AG04450 (cell line): ENCODE measurements at regions not wholly inside any gene's neighbourhood (a gene's known extent, or its start where the extent isn't known, plus 50 kb on each side); places are given as distances from the start of the nearest gene placed in this dataset.

Experiments
- CTCF ChIA-PET: fragments of 300-600, 350-600 bp; formaldehyde crosslinking; extraction: SDS; loops from one replicate; lab custom pipeline; 2022; ENCODE audit warnings: antibody characterized with exemption, inconsistent platforms; lab: Charles Lee
- POLR2A ChIA-PET: fragments of 350-600 bp; formaldehyde crosslinking; extraction: SDS; loops from one replicate; lab custom pipeline; 2021; ENCODE audit warnings: antibody characterized with exemption, inconsistent platforms; lab: Yijun Ruan, JAX
- DNase-seq: peaks from one replicate; pipeline ENCODE4 v3.0.0-alpha.2; 2011; ENCODE audit warnings: low read depth, low spot score
- H3K27ac ChIP-seq: one replicate; pipeline ENCODE4 v1.5.1; 2012; ENCODE audit warnings: low read depth, low read length, control low read depth
- H3K27me3 ChIP-seq: one replicate; pipeline ENCODE4 v1.6.0; 2012; ENCODE audit warnings: low read length; ENCODE audit not compliant: control insufficient read depth, insufficient read depth
- H3K4me3 ChIP-seq: 2 replicates; pipeline ENCODE4 v1.5.1; 2011; ENCODE audit warnings: mild to moderate bottlenecking, low read depth, low read length, control low read depth
- H3K9me3 ChIP-seq: 2 replicates; pipeline ENCODE4 v1.5.1; 2012; ENCODE audit warnings: low read length; ENCODE audit not compliant: control insufficient read depth, insufficient read depth
- TF ChIP-seq, protein P1 (sequence below): IDR thresholded peaks from 2 replicates; pipeline ENCODE4 v1.5.1; 2011; ENCODE audit warnings: low read depth, low read length, control low read depth, inconsistent platforms

GRCh38 chr1:57605933-57606332 is 182.1 kb upstream of the DAB1 start:
- ChIA-PET POLR2A (no interaction called here), CTCF (interaction anchor here (0.6 kb wide), 1 partner anchor 1333 kb away, joined by 3 read pairs; no protein-coding TSS in a partner anchor)
- Histone ChIP-seq H3K4me3 (no peak overlapping the region), H3K27ac (no peak overlapping the region), H3K9me3 (no peaks in the 10 kb centered on the region), H3K27me3 (peaks cover 4% of the 10 kb centered on the region)
- TF ChIP-seq, protein P1, sequence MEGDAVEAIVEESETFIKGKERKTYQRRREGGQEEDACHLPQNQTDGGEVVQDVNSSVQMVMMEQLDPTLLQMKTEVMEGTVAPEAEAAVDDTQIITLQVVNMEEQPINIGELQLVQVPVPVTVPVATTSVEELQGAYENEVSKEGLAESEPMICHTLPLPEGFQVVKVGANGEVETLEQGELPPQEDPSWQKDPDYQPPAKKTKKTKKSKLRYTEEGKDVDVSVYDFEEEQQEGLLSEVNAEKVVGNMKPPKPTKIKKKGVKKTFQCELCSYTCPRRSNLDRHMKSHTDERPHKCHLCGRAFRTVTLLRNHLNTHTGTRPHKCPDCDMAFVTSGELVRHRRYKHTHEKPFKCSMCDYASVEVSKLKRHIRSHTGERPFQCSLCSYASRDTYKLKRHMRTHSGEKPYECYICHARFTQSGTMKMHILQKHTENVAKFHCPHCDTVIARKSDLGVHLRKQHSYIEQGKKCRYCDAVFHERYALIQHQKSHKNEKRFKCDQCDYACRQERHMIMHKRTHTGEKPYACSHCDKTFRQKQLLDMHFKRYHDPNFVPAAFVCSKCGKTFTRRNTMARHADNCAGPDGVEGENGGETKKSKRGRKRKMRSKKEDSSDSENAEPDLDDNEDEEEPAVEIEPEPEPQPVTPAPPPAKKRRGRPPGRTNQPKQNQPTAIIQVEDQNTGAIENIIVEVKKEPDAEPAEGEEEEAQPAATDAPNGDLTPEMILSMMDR = no peak
- DNase-seq = no peak

DNA sequence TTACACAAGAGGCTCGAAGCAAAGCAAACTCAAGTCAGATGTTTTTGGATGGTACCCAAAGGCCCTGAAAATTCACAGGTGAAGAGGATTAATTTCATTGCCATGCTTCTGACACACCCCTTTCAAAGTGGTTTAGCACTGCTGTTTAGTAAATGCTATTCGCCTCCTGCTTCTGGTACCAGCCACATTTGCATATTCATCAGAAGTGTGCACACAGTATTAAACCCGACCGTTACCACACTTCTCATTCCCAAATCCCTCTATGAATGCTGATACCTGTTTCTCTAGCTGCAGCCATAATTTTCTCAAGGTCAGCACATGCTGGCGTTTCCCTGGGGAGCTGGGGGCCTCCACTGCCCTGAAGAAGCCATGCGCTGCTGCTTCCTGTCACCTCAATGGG is 179.8 kb upstream of the DAB1 start:
- H3K27me3 ChIP-seq = no peaks in the 10 kb centered on the region
- no peak for DNase-seq
- TF ChIP-seq, protein P1 = no peak
- no peak overlapping the region for H3K4me3 ChIP-seq
- ChIA-PET CTCF (no interaction called here), POLR2A (no interaction called here)
- no peaks in the 10 kb centered on the region for H3K9me3 ChIP-seq
- no peak overlapping the region for H3K27ac ChIP-seq

DNA sequence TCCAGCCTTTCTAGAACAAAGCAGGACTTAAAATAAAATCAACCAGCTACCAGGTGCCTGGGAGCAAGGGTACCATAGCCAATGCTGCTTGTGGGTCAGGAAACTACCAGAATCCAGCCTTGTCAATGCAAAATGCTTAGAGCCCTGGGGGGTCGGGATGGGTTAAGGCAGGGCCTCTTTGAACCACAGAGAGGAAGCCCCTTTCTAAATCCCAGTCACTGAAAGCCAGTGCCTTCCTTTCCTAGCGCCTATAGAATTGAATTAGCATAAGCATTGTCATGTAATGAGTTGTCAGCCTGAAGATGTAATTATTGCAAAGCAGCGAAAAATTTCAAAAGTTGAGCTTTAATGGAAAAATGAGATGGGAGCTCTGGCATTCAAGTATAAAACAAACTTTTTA is 176.6 kb upstream of the DAB1 start:
- ChIA-PET CTCF (no interaction called here), POLR2A (no interaction called here)
- TF ChIP-seq, protein P1 = no peak
- H3K9me3 ChIP-seq = no peaks in the 10 kb centered on the region
- no peaks in the 10 kb centered on the region for H3K27me3 ChIP-seq
- no peak overlapping the region for H3K27ac ChIP-seq
- no peak for DNase-seq
- H3K4me3 ChIP-seq = no peak overlapping the region

GRCh38 chr1:57599236-57599994 is 175.6 kb upstream of the DAB1 start:
- Histone ChIP-seq H3K27me3 (no peaks in the 10 kb centered on the region), H3K27ac (no peak overlapping the region), H3K4me3 (no peak overlapping the region), H3K9me3 (no peaks in the 10 kb centered on the region)
- ChIA-PET CTCF (no interaction called here), POLR2A (no interaction called here)
- no peak for DNase-seq
- TF ChIP-seq, protein P1 = no peak

DNA sequence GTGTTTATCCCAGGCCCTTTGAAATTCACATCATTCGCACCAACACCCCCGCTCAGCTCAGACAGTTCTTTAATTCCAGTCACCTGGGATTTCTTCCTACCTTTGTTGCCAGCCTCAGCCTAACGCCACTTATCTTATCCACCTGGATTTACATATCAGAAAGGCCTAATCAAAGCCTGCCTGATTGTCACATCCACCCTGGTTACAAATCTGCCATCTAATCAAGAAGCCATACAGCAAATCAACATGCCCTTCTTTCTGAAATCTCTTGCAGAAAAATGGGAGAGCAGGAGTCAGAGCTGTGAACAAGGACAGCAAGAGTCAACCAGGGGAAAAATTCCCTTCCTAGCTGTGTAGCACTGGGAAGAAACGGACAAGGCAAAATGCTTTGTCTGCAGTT is 173.2 kb upstream of the DAB1 start:
- CTCF ChIA-PET = no interaction called here
- no peak for DNase-seq
- TF ChIP-seq, protein P1 = no peak
- H3K27me3 ChIP-seq = no peaks in the 10 kb centered on the region
- no peak overlapping the region for H3K27ac ChIP-seq
- H3K9me3 ChIP-seq = no peaks in the 10 kb centered on the region
- no peak overlapping the region for H3K4me3 ChIP-seq
- POLR2A ChIA-PET = no interaction called here
